ENCODE measurements at regions not wholly inside any gene's neighbourhood (a gene's known extent, or its start where the extent isn't known, plus 50 kb on each side); places are given as distances from the start of the nearest gene placed in this dataset.

DNA sequence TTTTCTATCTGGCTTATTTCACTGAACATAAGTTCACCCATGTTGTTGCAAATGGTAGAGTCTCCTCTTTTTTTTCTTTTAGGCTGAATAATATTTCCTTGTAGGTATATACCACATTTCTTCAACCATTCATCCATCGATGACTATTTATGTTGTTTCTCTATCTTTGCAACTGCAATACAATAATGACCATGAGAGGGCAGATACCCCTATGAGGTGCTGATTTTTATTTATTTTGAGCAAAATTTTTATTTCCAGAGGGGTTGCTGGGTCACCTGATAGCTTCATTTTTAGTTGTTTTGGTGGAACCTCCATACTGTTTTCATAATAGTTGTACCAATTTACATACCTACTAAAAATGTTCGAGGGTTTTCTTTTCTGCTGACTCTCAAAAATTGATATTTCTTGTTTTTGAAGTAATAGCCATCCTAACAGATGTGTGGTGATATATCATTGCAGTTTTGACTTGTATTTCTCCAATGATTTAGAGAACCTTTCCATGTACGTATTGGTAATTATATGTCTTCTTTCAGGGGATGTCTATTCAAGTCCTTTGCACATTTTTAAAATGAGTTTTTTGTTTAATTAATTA is 1697.0 kb downstream of the PCDH7 start:
- no peaks in the 10 kb centered on the region; the same call in 1 of the 2 replicates for H3K36me3 Mint-ChIP-seq (ENCODE audit: low read depth)
- DNase-seq: no peak
- H3K9me3 Mint-ChIP-seq: peaks cover 35% of the 10 kb centered on the region
- no peak overlapping the region for H3K4me3 Mint-ChIP-seq
- TF ChIP-seq, protein P1, sequence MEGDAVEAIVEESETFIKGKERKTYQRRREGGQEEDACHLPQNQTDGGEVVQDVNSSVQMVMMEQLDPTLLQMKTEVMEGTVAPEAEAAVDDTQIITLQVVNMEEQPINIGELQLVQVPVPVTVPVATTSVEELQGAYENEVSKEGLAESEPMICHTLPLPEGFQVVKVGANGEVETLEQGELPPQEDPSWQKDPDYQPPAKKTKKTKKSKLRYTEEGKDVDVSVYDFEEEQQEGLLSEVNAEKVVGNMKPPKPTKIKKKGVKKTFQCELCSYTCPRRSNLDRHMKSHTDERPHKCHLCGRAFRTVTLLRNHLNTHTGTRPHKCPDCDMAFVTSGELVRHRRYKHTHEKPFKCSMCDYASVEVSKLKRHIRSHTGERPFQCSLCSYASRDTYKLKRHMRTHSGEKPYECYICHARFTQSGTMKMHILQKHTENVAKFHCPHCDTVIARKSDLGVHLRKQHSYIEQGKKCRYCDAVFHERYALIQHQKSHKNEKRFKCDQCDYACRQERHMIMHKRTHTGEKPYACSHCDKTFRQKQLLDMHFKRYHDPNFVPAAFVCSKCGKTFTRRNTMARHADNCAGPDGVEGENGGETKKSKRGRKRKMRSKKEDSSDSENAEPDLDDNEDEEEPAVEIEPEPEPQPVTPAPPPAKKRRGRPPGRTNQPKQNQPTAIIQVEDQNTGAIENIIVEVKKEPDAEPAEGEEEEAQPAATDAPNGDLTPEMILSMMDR (IDR thresholded peaks at IDR 0.05): no peak; the same call in 1 of the 2 replicates
- no peak overlapping the region for H3K27ac Mint-ChIP-seq
- no peaks in the 10 kb centered on the region for H3K4me1 Mint-ChIP-seq (ENCODE audit: low read depth)
- no peaks in the 10 kb centered on the region for H3K27me3 Mint-ChIP-seq (ENCODE audit: insufficient read depth)

DNA sequence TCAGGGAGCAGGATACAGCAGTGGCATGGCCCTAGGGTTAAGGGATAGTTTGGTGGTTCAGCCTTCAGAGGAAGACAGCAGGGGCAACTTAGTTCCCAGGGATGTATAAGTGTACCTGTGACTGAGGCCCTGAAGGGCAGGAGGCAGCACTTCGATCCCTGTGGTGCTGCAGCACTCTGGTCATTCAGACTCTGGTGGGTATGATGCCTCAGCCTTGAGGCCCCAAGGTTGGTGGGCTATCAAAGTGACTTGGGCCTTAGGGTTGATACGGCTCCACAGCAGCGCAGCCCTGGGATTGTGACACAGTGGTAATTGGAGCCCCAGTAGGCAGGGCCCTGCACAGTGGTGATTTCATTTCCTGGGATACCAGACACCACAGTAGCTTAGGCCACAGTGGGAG is 1703.1 kb downstream of the PCDH7 start:
- Mint-ChIP-seq H3K27ac (no peak overlapping the region), H3K27me3 (ENCODE audit: insufficient read depth) (no peaks in the 10 kb centered on the region), H3K9me3 (peaks cover 39% of the 10 kb centered on the region), H3K4me1 (ENCODE audit: low read depth) (no peaks in the 10 kb centered on the region), H3K4me3 (no peak overlapping the region), H3K36me3 (ENCODE audit: low read depth) (no peaks in the 10 kb centered on the region; the same call in 1 of the 2 replicates)
- no peak for DNase-seq
- TF ChIP-seq, protein P1 (IDR thresholded peaks at IDR 0.05): no peak

DNA sequence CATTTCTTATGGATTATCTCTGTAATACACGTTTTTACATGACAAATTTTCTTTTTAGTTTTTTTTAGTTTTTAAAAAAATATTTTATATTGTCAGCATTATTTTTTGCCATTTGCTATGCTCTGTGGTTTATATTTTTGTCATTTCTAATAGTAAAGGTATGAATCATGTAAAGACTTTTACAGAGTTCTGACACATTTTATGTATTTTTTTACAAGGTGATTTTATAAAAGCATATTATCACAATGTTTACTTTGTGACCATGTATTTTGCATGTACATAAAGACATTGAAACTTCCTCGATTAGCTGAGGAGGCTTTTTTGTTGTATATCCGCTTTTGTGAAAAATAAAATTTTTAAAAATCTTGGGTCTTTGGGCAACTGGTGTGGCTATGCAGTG is 1705.1 kb downstream of the PCDH7 start:
- Mint-ChIP-seq H3K9me3 (peaks cover 38% of the 10 kb centered on the region), H3K36me3 (ENCODE audit: low read depth) (no peaks in the 10 kb centered on the region; the same call in 1 of the 2 replicates), H3K27me3 (ENCODE audit: insufficient read depth) (no peaks in the 10 kb centered on the region), H3K4me3 (no peak overlapping the region), H3K4me1 (ENCODE audit: low read depth) (no peaks in the 10 kb centered on the region), H3K27ac (no peak overlapping the region)
- TF ChIP-seq, protein P1 (IDR thresholded peaks at IDR 0.05): no peak
- no peak for DNase-seq

DNA sequence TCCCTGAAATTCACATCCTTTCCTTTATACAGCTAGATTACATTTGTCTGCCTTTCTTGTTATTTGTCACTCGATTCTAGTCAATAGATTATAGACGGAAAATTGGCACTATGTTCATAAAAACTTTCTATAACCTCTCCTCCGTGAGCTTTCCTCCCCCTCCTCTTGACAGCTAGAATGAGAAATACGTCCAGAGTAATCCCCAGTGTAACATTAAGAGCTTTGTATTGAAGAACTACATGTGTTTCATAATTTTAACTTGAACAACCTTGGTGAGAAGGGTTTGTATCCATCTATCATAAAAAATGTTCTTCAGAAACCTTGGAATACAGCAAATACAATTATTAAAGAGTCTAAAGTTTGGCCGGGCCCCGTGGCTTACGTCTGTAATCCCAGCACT is 1707.4 kb downstream of the PCDH7 start:
- H3K4me3 Mint-ChIP-seq: no peak overlapping the region
- peaks cover 41% of the 10 kb centered on the region for H3K9me3 Mint-ChIP-seq
- H3K27ac Mint-ChIP-seq: no peak overlapping the region
- no peak for DNase-seq
- H3K36me3 Mint-ChIP-seq (ENCODE audit: low read depth): no peaks in the 10 kb centered on the region
- no peaks in the 10 kb centered on the region for H3K4me1 Mint-ChIP-seq (ENCODE audit: low read depth)
- H3K27me3 Mint-ChIP-seq (ENCODE audit: insufficient read depth): no peaks in the 10 kb centered on the region
- TF ChIP-seq, protein P1 (IDR thresholded peaks at IDR 0.05): no peak

DNA sequence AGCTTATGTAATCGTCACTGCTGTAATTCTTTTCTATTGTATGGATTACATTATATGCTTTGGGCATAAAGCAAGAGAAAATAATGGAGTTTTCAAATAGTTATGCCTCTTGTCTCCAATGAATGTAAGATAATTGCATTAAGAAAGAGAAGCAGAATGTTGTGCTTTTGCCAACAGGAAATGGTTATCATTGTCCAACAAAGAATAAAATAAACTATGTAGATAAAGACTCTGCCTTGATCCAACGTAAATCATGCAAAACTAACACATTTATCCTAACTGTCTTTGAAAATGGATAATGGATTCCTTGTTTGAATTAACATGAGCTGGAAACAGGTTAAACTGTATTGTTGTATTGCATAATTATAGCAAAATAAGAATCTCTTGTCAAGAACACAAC is 1709.0 kb downstream of the PCDH7 start:
- peaks cover 41% of the 10 kb centered on the region for H3K9me3 Mint-ChIP-seq
- H3K36me3 Mint-ChIP-seq (ENCODE audit: low read depth): no peaks in the 10 kb centered on the region
- no peak overlapping the region for H3K27ac Mint-ChIP-seq
- DNase-seq: no peak
- H3K4me3 Mint-ChIP-seq: no peak overlapping the region
- no peaks in the 10 kb centered on the region for H3K27me3 Mint-ChIP-seq (ENCODE audit: insufficient read depth)
- no peaks in the 10 kb centered on the region for H3K4me1 Mint-ChIP-seq (ENCODE audit: low read depth)
- TF ChIP-seq, protein P1 (IDR thresholded peaks at IDR 0.05): no peak

Measured in HFFc6 (cell line).